ENCODE measurements at regions not wholly inside any gene's neighbourhood (a gene's known extent, or its start where the extent isn't known, plus 50 kb on each side); places are given as distances from the start of the nearest gene placed in this dataset.

- no peak for DNase-seq (ENCODE audit: low spot score)
- H3K9me3 ChIP-seq (ENCODE audit: low read depth, low read length, poor library complexity, severe bottlenecking): no peaks in the 10 kb centered on the region
- H3K27ac ChIP-seq (ENCODE audit: low read depth, low read length, poor library complexity, severe bottlenecking): no peak overlapping the region
- POLR2A ChIA-PET (ENCODE audit: low non-redundant PET): interaction anchor here (0.7 kb wide), 1 partner anchor 1249 kb away, joined by 3 read pairs; no protein-coding TSS in a partner anchor
- H3K4me1 ChIP-seq (ENCODE audit: insufficient read depth, low read length, poor library complexity, severe bottlenecking): no peaks in the 10 kb centered on the region
- intact Hi-C loops (cut with micrococcal nuclease; ENCODE audit: unreplicated experiment): no loop called here
- no peaks in the 10 kb centered on the region for H3K27me3 ChIP-seq (replicated peaks; ENCODE audit: insufficient read depth, low read depth, low read length, poor library complexity)
- no peak overlapping the region for H3K4me3 ChIP-seq (ENCODE audit: low read depth, low read length, poor library complexity, severe bottlenecking)
- H3K36me3 ChIP-seq (ENCODE audit: insufficient read depth, low read length, poor library complexity, severe bottlenecking): no peaks in the 10 kb centered on the region
- CTCF ChIA-PET: no interaction called here
- TF ChIP-seq CTCF (conservative IDR thresholded peaks at IDR 0.05; ENCODE audit: low read depth, low read length): no peak
- TF ChIP-seq EZH2 (IDR thresholded peaks at IDR 0.05; ENCODE audit: borderline replicate concordance, low read depth, low read length, poor library complexity, severe bottlenecking): no peak
- BruUV-seq (replicated peaks): no TSS peak
Measured at GRCh38 chr5:145221416-145221815, 613.7 kb downstream of the PRELID2 start.

GRCh38 chr5:145220481-145220880 is 614.7 kb downstream of the PRELID2 start:
- BruUV-seq (replicated peaks): no TSS peak
- intact Hi-C loops (cut with micrococcal nuclease; ENCODE audit: unreplicated experiment): no loop called here
- Histone ChIP-seq H3K27me3 (replicated peaks; ENCODE audit: insufficient read depth, low read depth, low read length, poor library complexity) (no peaks in the 10 kb centered on the region), H3K4me3 (ENCODE audit: low read depth, low read length, poor library complexity, severe bottlenecking) (no peak overlapping the region), H3K4me1 (ENCODE audit: insufficient read depth, low read length, poor library complexity, severe bottlenecking) (no peaks in the 10 kb centered on the region), H3K27ac (ENCODE audit: low read depth, low read length, poor library complexity, severe bottlenecking) (no peak overlapping the region), H3K9me3 (ENCODE audit: low read depth, low read length, poor library complexity, severe bottlenecking) (no peaks in the 10 kb centered on the region), H3K36me3 (ENCODE audit: insufficient read depth, low read length, poor library complexity, severe bottlenecking) (no peaks in the 10 kb centered on the region)
- no peak for TF ChIP-seq CTCF (conservative IDR thresholded peaks at IDR 0.05; ENCODE audit: low read depth, low read length)
- TF ChIP-seq EZH2 (IDR thresholded peaks at IDR 0.05; ENCODE audit: borderline replicate concordance, low read depth, low read length, poor library complexity, severe bottlenecking): no peak
- POLR2A ChIA-PET (ENCODE audit: low non-redundant PET): no interaction called here
- no peak for DNase-seq (ENCODE audit: low spot score)
- CTCF ChIA-PET: no interaction called here

DNA sequence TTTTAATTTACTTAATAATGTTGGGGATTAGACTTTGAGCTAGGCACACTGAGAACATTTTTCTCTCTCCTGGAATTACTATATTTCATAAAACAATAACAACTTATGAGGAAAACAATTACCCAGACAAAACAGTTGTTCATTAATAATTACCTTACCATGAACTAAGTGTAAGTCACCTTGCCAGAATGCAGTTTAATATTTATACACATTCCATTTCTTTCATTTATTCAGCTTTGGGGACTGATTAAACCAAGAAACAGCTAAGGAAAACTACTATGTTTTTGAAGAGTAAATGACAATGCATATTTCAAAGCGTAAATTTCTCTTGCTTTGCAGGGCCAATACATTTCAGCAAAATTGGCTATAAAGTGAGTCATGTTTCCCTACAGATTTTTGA is 616.2 kb downstream of the PRELID2 start:
- H3K27me3 ChIP-seq (replicated peaks; ENCODE audit: insufficient read depth, low read depth, low read length, poor library complexity): no peaks in the 10 kb centered on the region
- TF ChIP-seq EZH2 (IDR thresholded peaks at IDR 0.05; ENCODE audit: borderline replicate concordance, low read depth, low read length, poor library complexity, severe bottlenecking): no peak
- no peak for TF ChIP-seq CTCF (conservative IDR thresholded peaks at IDR 0.05; ENCODE audit: low read depth, low read length)
- POLR2A ChIA-PET (ENCODE audit: low non-redundant PET): no interaction called here
- CTCF ChIA-PET: no interaction called here
- no peaks in the 10 kb centered on the region for H3K36me3 ChIP-seq (ENCODE audit: insufficient read depth, low read length, poor library complexity, severe bottlenecking)
- H3K9me3 ChIP-seq (ENCODE audit: low read depth, low read length, poor library complexity, severe bottlenecking): no peaks in the 10 kb centered on the region
- no peak overlapping the region for H3K4me3 ChIP-seq (ENCODE audit: low read depth, low read length, poor library complexity, severe bottlenecking)
- DNase-seq (ENCODE audit: low spot score): no peak
- H3K27ac ChIP-seq (ENCODE audit: low read depth, low read length, poor library complexity, severe bottlenecking): no peak overlapping the region
- intact Hi-C loops (cut with micrococcal nuclease; ENCODE audit: unreplicated experiment): no loop called here
- H3K4me1 ChIP-seq (ENCODE audit: insufficient read depth, low read length, poor library complexity, severe bottlenecking): no peaks in the 10 kb centered on the region
- BruUV-seq (replicated peaks): no TSS peak

Data from A673 (cell line).